ENCODE measurements at regions not wholly inside any gene's neighbourhood (a gene's known extent, or its start where the extent isn't known, plus 50 kb on each side); places are given as distances from the start of the nearest gene placed in this dataset.
"Not testable (repeated sequence)": the region's sequence is repeated elsewhere in the genome, so short reads cannot be mapped to it uniquely, and the experiment has no call there.

GRCh38 chr2:198602986-198603385, 798.6 kb downstream of the PLCL1 start:
- DNase-seq, result not testable (repeated sequence)

- DNase-seq, result no peak
Observed at GRCh38 chr2:198597648-198598047, 793.3 kb downstream of the PLCL1 start.

- no peak for DNase-seq
Observed at GRCh38 chr2:198596985-198597384, 792.6 kb downstream of the PLCL1 start.

GRCh38 chr2:198595721-198596120, 791.3 kb downstream of the PLCL1 start:
- DNase-seq, result no peak

GRCh38 chr2:198591586-198591985, 787.2 kb downstream of the PLCL1 start:
- no peak for DNase-seq

GRCh38 chr2:198587741-198588140, 783.3 kb downstream of the PLCL1 start:
- DNase-seq, result no peak

- DNase-seq, result no peak
Observed at GRCh38 chr2:198587240-198587639, 782.8 kb downstream of the PLCL1 start.

- no peak for DNase-seq
Observed at GRCh38 chr2:198571393-198571792, 767.0 kb downstream of the PLCL1 start.

GRCh38 chr2:198558176-198558575, 753.8 kb downstream of the PLCL1 start:
- DNase-seq, result no peak

- DNase-seq, result peak in 1 of 2 experiments; percentile 0
Observed at GRCh38 chr2:198546122-198546521, 741.7 kb downstream of the PLCL1 start.

- no peak for DNase-seq
Observed at GRCh38 chr2:198545411-198545810, 741.0 kb downstream of the PLCL1 start.

- no peak for DNase-seq
Observed at GRCh38 chr2:198544461-198544860, 740.1 kb downstream of the PLCL1 start.

GRCh38 chr2:198534756-198535155, 730.4 kb downstream of the PLCL1 start:
- no peak for DNase-seq

GRCh38 chr2:198525211-198525969, 721.0 kb downstream of the PLCL1 start:
- DNase-seq, result peak; percentile 60 to 73

- no peak for DNase-seq
Observed at GRCh38 chr2:198523710-198524109, 719.3 kb downstream of the PLCL1 start.

- no peak for DNase-seq
Observed at GRCh38 chr2:198518935-198519334, 714.5 kb downstream of the PLCL1 start.

- no peak for DNase-seq
Observed at GRCh38 chr2:198517976-198518375, 713.6 kb downstream of the PLCL1 start.

- not testable (repeated sequence) for DNase-seq
Observed at GRCh38 chr2:198508610-198509009, 704.2 kb downstream of the PLCL1 start.

GRCh38 chr2:198499539-198499938, 695.1 kb downstream of the PLCL1 start:
- peak; percentile 27 to 70 for DNase-seq

GRCh38 chr2:198498516-198498915, 694.1 kb downstream of the PLCL1 start:
- DNase-seq, result no peak

GRCh38 chr2:198498048-198498447, 693.7 kb downstream of the PLCL1 start:
- DNase-seq, result no peak

- peak in 1 of 2 experiments; percentile 2 for DNase-seq
Observed at GRCh38 chr2:198494931-198495330, 690.5 kb downstream of the PLCL1 start.

- no peak for DNase-seq
Observed at GRCh38 chr2:198490748-198491147, 686.4 kb downstream of the PLCL1 start.

GRCh38 chr2:198488964-198489363, 684.6 kb downstream of the PLCL1 start:
- DNase-seq, result no peak

- DNase-seq, result no peak
Observed at GRCh38 chr2:198483051-198483450, 678.7 kb downstream of the PLCL1 start.

All from NCI-H524 (cell line).